GM13976 (cell line): ENCODE measurements at regions not wholly inside any gene's neighbourhood (a gene's known extent, or its start where the extent isn't known, plus 50 kb on each side); places are given as distances from the start of the nearest gene placed in this dataset.

Experiments
- DNase-seq: peaks from one replicate; pipeline ENCODE4 v3.0.0; 2012; ENCODE audit warnings: low spot score
- CTCF ChIP-seq: IDR thresholded peaks from 2 replicates; pipeline ENCODE4 v1.5.1; 2012; ENCODE audit warnings: borderline replicate concordance, mild to moderate bottlenecking; ENCODE audit not compliant: insufficient read depth; ENCODE audit errors: extremely low read depth, missing control alignments, control extremely low read depth
- in situ Hi-C: fragments of 300-500 bp; cut with MboI; formaldehyde crosslinking; loops from one replicate; pipeline ENCODE4 v1.12.0; 2022; ENCODE audit warnings: low sequenced_read_pairs, mixed read lengths, inconsistent platforms; ENCODE audit not compliant: unreplicated experiment

GRCh38 chr6:163878698-163879097 is 464.2 kb downstream of the QKI start:
- no peak for TF ChIP-seq CTCF
- in situ Hi-C loops = no loop called here
- no peak for DNase-seq

- in situ Hi-C loops = no loop called here
- no peak for DNase-seq
- no peak for TF ChIP-seq CTCF
Observed at GRCh38 chr6:163877877-163878639, 463.5 kb downstream of the QKI start.

GRCh38 chr6:163876391-163876790 is 461.9 kb downstream of the QKI start:
- no peak for TF ChIP-seq CTCF
- in situ Hi-C loops = no loop called here

GRCh38 chr6:163874784-163875183 is 460.3 kb downstream of the QKI start:
- no peak for TF ChIP-seq CTCF
- in situ Hi-C loops = no loop called here
- no peak for DNase-seq

More at GRCh38 chr6:163876391-163876790, 461.9 kb downstream of the QKI start:
- DNase-seq = no peak

GRCh38 chr6:163872335-163872734 is 457.8 kb downstream of the QKI start:
- no peak for TF ChIP-seq CTCF
- DNase-seq = no peak
- in situ Hi-C loops = no loop called here

GRCh38 chr6:163871616-163872015 is 457.1 kb downstream of the QKI start:
- no peak for TF ChIP-seq CTCF
- DNase-seq = no peak
- in situ Hi-C loops = no loop called here
